ENCODE measurements at regions not wholly inside any gene's neighbourhood (a gene's known extent, or its start where the extent isn't known, plus 50 kb on each side); places are given as distances from the start of the nearest gene placed in this dataset.

GRCh38 chr7:117975476-117975875, 102.2 kb upstream of the CTTNBP2 start:
- no peak overlapping the region for H3K4me3 ChIP-seq (ENCODE audit: low read depth, low read length)
- DNase-seq (no peak), ATAC-seq (ENCODE audit: low read depth in 2 of 2) (no peak)
- H3K9me3 ChIP-seq (ENCODE audit: control insufficient read depth in 2 of 2, low read length in 2 of 2) = no peaks in the 10 kb centered on the region
- H3K27me3 Mint-ChIP-seq = no peaks in the 10 kb centered on the region
- H3K4me1 ChIP-seq (ENCODE audit: control insufficient read depth, insufficient read depth, low read length, poor library complexity, severe bottlenecking) = no peaks in the 10 kb centered on the region
- H3K27me3 ChIP-seq (ENCODE audit: control insufficient read depth, insufficient read depth, low read length) = no peaks in the 10 kb centered on the region
- H3K27ac ChIP-seq (ENCODE audit: insufficient read depth, low read length, poor library complexity, severe bottlenecking) = no peak overlapping the region
- H3K4me3 Mint-ChIP-seq = no peak overlapping the region
- H3K4me1 Mint-ChIP-seq = no peaks in the 10 kb centered on the region
- no peaks in the 10 kb centered on the region for H3K36me3 Mint-ChIP-seq
- peaks cover 0 to 4% (median 2%) of the 10 kb centered on the region in 7 donors for H3K9me3 Mint-ChIP-seq
- H3K36me3 ChIP-seq (ENCODE audit: control insufficient read depth, insufficient read depth, low read length) = no peaks in the 10 kb centered on the region
- H3K27ac Mint-ChIP-seq = no peak overlapping the region

- H3K27ac ChIP-seq (ENCODE audit: insufficient read depth, low read length, poor library complexity, severe bottlenecking) = no peak overlapping the region
- H3K27me3 Mint-ChIP-seq = no peaks in the 10 kb centered on the region
- H3K4me3 ChIP-seq (ENCODE audit: low read depth, low read length) = no peak overlapping the region
- ATAC-seq (ENCODE audit: low read depth in 2 of 2) = no peak
- H3K27me3 ChIP-seq (ENCODE audit: control insufficient read depth, insufficient read depth, low read length) = no peaks in the 10 kb centered on the region
- H3K27ac Mint-ChIP-seq = no peak overlapping the region
- H3K9me3 Mint-ChIP-seq = peaks cover 0 to 4% (median 0%) of the 10 kb centered on the region in 7 donors
- H3K36me3 Mint-ChIP-seq = no peaks in the 10 kb centered on the region
- no peak overlapping the region for H3K4me3 Mint-ChIP-seq
- DNase-seq = no peak
- H3K36me3 ChIP-seq (ENCODE audit: control insufficient read depth, insufficient read depth, low read length) = no peaks in the 10 kb centered on the region
- H3K4me1 Mint-ChIP-seq = no peaks in the 10 kb centered on the region
- no peaks in the 10 kb centered on the region for H3K4me1 ChIP-seq (ENCODE audit: control insufficient read depth, insufficient read depth, low read length, poor library complexity, severe bottlenecking)
- H3K9me3 ChIP-seq (ENCODE audit: control insufficient read depth in 2 of 2, low read length in 2 of 2) = no peaks in the 10 kb centered on the region
Observed at GRCh38 chr7:117979954-117980497, 106.8 kb upstream of the CTTNBP2 start.

GRCh38 chr7:117982071-117983055, 109.1 kb upstream of the CTTNBP2 start:
- Histone ChIP-seq H3K4me1 (ENCODE audit: control insufficient read depth, insufficient read depth, low read length, poor library complexity, severe bottlenecking) (no peaks in the 10 kb centered on the region), H3K27ac (ENCODE audit: insufficient read depth, low read length, poor library complexity, severe bottlenecking) (no peak overlapping the region), H3K9me3 (ENCODE audit: control insufficient read depth in 2 of 2, low read length in 2 of 2) (no peaks in the 10 kb centered on the region), H3K4me3 (ENCODE audit: low read depth, low read length) (no peak overlapping the region), H3K27me3 (ENCODE audit: control insufficient read depth, insufficient read depth, low read length) (no peaks in the 10 kb centered on the region), H3K36me3 (ENCODE audit: control insufficient read depth, insufficient read depth, low read length) (no peaks in the 10 kb centered on the region)
- DNase-seq = no peak
- no peaks in the 10 kb centered on the region for H3K27me3 Mint-ChIP-seq
- H3K4me1 Mint-ChIP-seq = no peaks in the 10 kb centered on the region
- H3K27ac Mint-ChIP-seq = no peak overlapping the region
- H3K36me3 Mint-ChIP-seq = no peaks in the 10 kb centered on the region
- H3K9me3 Mint-ChIP-seq = peaks cover 0 to 7% (median 0%) of the 10 kb centered on the region in 7 donors
- no peak overlapping the region for H3K4me3 Mint-ChIP-seq
- no peak for ATAC-seq (ENCODE audit: low read depth in 2 of 2)

- Mint-ChIP-seq H3K27me3 (no peaks in the 10 kb centered on the region), H3K4me1 (no peaks in the 10 kb centered on the region), H3K27ac (no peak overlapping the region), H3K4me3 (no peak overlapping the region), H3K9me3 (peaks cover 0 to 7% (median 0%) of the 10 kb centered on the region in 7 donors), H3K36me3 (no peaks in the 10 kb centered on the region)
- Histone ChIP-seq H3K4me1 (ENCODE audit: control insufficient read depth, insufficient read depth, low read length, poor library complexity, severe bottlenecking) (no peaks in the 10 kb centered on the region), H3K27me3 (ENCODE audit: control insufficient read depth, insufficient read depth, low read length) (no peaks in the 10 kb centered on the region), H3K27ac (ENCODE audit: insufficient read depth, low read length, poor library complexity, severe bottlenecking) (no peak overlapping the region), H3K4me3 (ENCODE audit: low read depth, low read length) (no peak overlapping the region), H3K9me3 (ENCODE audit: control insufficient read depth in 2 of 2, low read length in 2 of 2) (no peaks in the 10 kb centered on the region), H3K36me3 (ENCODE audit: control insufficient read depth, insufficient read depth, low read length) (no peaks in the 10 kb centered on the region)
- DNase-seq (no peak), ATAC-seq (ENCODE audit: low read depth in 2 of 2) (no peak)
Observed at GRCh38 chr7:117986645-117987269, 113.5 kb upstream of the CTTNBP2 start.

- H3K9me3 Mint-ChIP-seq = peaks cover 0 to 7% (median 1%) of the 10 kb centered on the region in 7 donors
- H3K27ac Mint-ChIP-seq = no peak overlapping the region
- H3K27me3 Mint-ChIP-seq = no peaks in the 10 kb centered on the region
- H3K27me3 ChIP-seq (ENCODE audit: control insufficient read depth, insufficient read depth, low read length) = no peaks in the 10 kb centered on the region
- no peaks in the 10 kb centered on the region for H3K9me3 ChIP-seq (ENCODE audit: control insufficient read depth in 2 of 2, low read length in 2 of 2)
- no peak overlapping the region for H3K4me3 ChIP-seq (ENCODE audit: low read depth, low read length)
- H3K4me1 ChIP-seq (ENCODE audit: control insufficient read depth, insufficient read depth, low read length, poor library complexity, severe bottlenecking) = no peaks in the 10 kb centered on the region
- H3K4me3 Mint-ChIP-seq = no peak overlapping the region
- no peaks in the 10 kb centered on the region for H3K36me3 Mint-ChIP-seq
- H3K36me3 ChIP-seq (ENCODE audit: control insufficient read depth, insufficient read depth, low read length) = no peaks in the 10 kb centered on the region
- H3K4me1 Mint-ChIP-seq = no peaks in the 10 kb centered on the region
- ATAC-seq (ENCODE audit: low read depth in 2 of 2) = no peak
- no peak overlapping the region for H3K27ac ChIP-seq (ENCODE audit: insufficient read depth, low read length, poor library complexity, severe bottlenecking)
- DNase-seq = no peak
Observed at GRCh38 chr7:117990834-117991233, 117.6 kb upstream of the CTTNBP2 start.

- no peaks in the 10 kb centered on the region for H3K4me1 ChIP-seq (ENCODE audit: control insufficient read depth, insufficient read depth, low read length, poor library complexity, severe bottlenecking)
- no peaks in the 10 kb centered on the region for H3K4me1 Mint-ChIP-seq
- no peaks in the 10 kb centered on the region for H3K27me3 ChIP-seq (ENCODE audit: control insufficient read depth, insufficient read depth, low read length)
- no peak overlapping the region for H3K27ac ChIP-seq (ENCODE audit: insufficient read depth, low read length, poor library complexity, severe bottlenecking)
- H3K27me3 Mint-ChIP-seq = no peaks in the 10 kb centered on the region
- no peak for ATAC-seq (ENCODE audit: low read depth in 2 of 2)
- no peak overlapping the region for H3K4me3 ChIP-seq (ENCODE audit: low read depth, low read length)
- H3K9me3 ChIP-seq (ENCODE audit: control insufficient read depth in 2 of 2, low read length in 2 of 2) = no peaks in the 10 kb centered on the region
- DNase-seq = no peak
- peaks cover 0 to 3% (median 0%) of the 10 kb centered on the region in 7 donors for H3K9me3 Mint-ChIP-seq
- H3K4me3 Mint-ChIP-seq = no peak overlapping the region
- H3K27ac Mint-ChIP-seq = no peak overlapping the region
- H3K36me3 ChIP-seq (ENCODE audit: control insufficient read depth, insufficient read depth, low read length) = no peaks in the 10 kb centered on the region
- no peaks in the 10 kb centered on the region for H3K36me3 Mint-ChIP-seq
Observed at GRCh38 chr7:117992635-117993376, 119.6 kb upstream of the CTTNBP2 start.

GRCh38 chr7:117993377-117994003, 120.2 kb upstream of the CTTNBP2 start:
- no peak overlapping the region for H3K4me3 ChIP-seq (ENCODE audit: low read depth, low read length)
- H3K4me1 ChIP-seq (ENCODE audit: control insufficient read depth, insufficient read depth, low read length, poor library complexity, severe bottlenecking) = no peaks in the 10 kb centered on the region
- H3K4me3 Mint-ChIP-seq = no peak overlapping the region
- DNase-seq (peak in 1 of 3 donors; percentile 5), ATAC-seq (ENCODE audit: low read depth in 2 of 2) (no peak)
- no peaks in the 10 kb centered on the region for H3K36me3 Mint-ChIP-seq
- H3K4me1 Mint-ChIP-seq = no peaks in the 10 kb centered on the region
- no peaks in the 10 kb centered on the region for H3K9me3 ChIP-seq (ENCODE audit: control insufficient read depth in 2 of 2, low read length in 2 of 2)
- peaks cover 0 to 3% (median 0%) of the 10 kb centered on the region in 7 donors for H3K9me3 Mint-ChIP-seq
- H3K36me3 ChIP-seq (ENCODE audit: control insufficient read depth, insufficient read depth, low read length) = no peaks in the 10 kb centered on the region
- H3K27ac Mint-ChIP-seq = no peak overlapping the region
- no peaks in the 10 kb centered on the region for H3K27me3 Mint-ChIP-seq
- no peak overlapping the region for H3K27ac ChIP-seq (ENCODE audit: insufficient read depth, low read length, poor library complexity, severe bottlenecking)
- no peaks in the 10 kb centered on the region for H3K27me3 ChIP-seq (ENCODE audit: control insufficient read depth, insufficient read depth, low read length)
